ENCODE measurements at regions not wholly inside any gene's neighbourhood (a gene's known extent, or its start where the extent isn't known, plus 50 kb on each side); places are given as distances from the start of the nearest gene placed in this dataset.
A peak's percentile ranks its signal among the peaks of the same experiment; 100 is the strongest.
"Not testable (repeated sequence)": the region's sequence is repeated elsewhere in the genome, so short reads cannot be mapped to it uniquely, and the experiment has no call there.

GRCh38 chr5:121378046-121378445, 473.6 kb upstream of the FTMT start:
- no peak for DNase-seq

- DNase-seq = no peak
Measured at GRCh38 chr5:121378559-121379359, 472.9 kb upstream of the FTMT start.

GRCh38 chr5:121380066-121380465, 471.6 kb upstream of the FTMT start:
- no peak for DNase-seq

- no peak for DNase-seq
Measured at GRCh38 chr5:121384359-121384758, 467.3 kb upstream of the FTMT start.

- no peak for DNase-seq
Measured at GRCh38 chr5:121386334-121386733, 465.3 kb upstream of the FTMT start.

GRCh38 chr5:121396716-121397115, 455.0 kb upstream of the FTMT start:
- no peak for DNase-seq

GRCh38 chr5:121399879-121400278, 451.8 kb upstream of the FTMT start:
- no peak for DNase-seq

GRCh38 chr5:121408778-121409177, 442.9 kb upstream of the FTMT start:
- no peak for DNase-seq

GRCh38 chr5:121415270-121415669, 436.4 kb upstream of the FTMT start:
- no peak for DNase-seq

- no peak for DNase-seq
Measured at GRCh38 chr5:121421646-121422045, 430.0 kb upstream of the FTMT start.

GRCh38 chr5:121424976-121425375, 426.7 kb upstream of the FTMT start:
- DNase-seq = no peak

- no peak for DNase-seq
Measured at GRCh38 chr5:121426153-121426552, 425.5 kb upstream of the FTMT start.

- no peak for DNase-seq
Measured at GRCh38 chr5:121429761-121430160, 421.9 kb upstream of the FTMT start.

- DNase-seq = no peak
Measured at GRCh38 chr5:121430538-121430937, 421.1 kb upstream of the FTMT start.

- DNase-seq = no peak
Measured at GRCh38 chr5:121445511-121445910, 406.2 kb upstream of the FTMT start.

GRCh38 chr5:121462441-121462840, 389.2 kb upstream of the FTMT start:
- DNase-seq = no peak

GRCh38 chr5:121471222-121471621, 380.5 kb upstream of the FTMT start:
- not testable (repeated sequence) for DNase-seq

- no peak for DNase-seq
Measured at GRCh38 chr5:121478636-121479035, 373.0 kb upstream of the FTMT start.

- DNase-seq = no peak
Measured at GRCh38 chr5:121479337-121479736, 372.3 kb upstream of the FTMT start.

- DNase-seq = no peak
Measured at GRCh38 chr5:121485281-121485680, 366.4 kb upstream of the FTMT start.

- not testable (repeated sequence) for DNase-seq
Measured at GRCh38 chr5:121485999-121486398, 365.7 kb upstream of the FTMT start.

- no peak for DNase-seq
Measured at GRCh38 chr5:121489972-121490371, 361.7 kb upstream of the FTMT start.

GRCh38 chr5:121497176-121497575, 354.5 kb upstream of the FTMT start:
- DNase-seq = peak; percentile 81

- peak; percentile 72 for DNase-seq
Measured at GRCh38 chr5:121500310-121500709, 351.4 kb upstream of the FTMT start.

All from kidney glomerular epithelial cell (primary cell).